ENCODE measurements at regions not wholly inside any gene's neighbourhood (a gene's known extent, or its start where the extent isn't known, plus 50 kb on each side); places are given as distances from the start of the nearest gene placed in this dataset.

GRCh38 chr5:121415270-121415669 lies 436.4 kb upstream of the FTMT start:
- TF ChIP-seq, protein P1, sequence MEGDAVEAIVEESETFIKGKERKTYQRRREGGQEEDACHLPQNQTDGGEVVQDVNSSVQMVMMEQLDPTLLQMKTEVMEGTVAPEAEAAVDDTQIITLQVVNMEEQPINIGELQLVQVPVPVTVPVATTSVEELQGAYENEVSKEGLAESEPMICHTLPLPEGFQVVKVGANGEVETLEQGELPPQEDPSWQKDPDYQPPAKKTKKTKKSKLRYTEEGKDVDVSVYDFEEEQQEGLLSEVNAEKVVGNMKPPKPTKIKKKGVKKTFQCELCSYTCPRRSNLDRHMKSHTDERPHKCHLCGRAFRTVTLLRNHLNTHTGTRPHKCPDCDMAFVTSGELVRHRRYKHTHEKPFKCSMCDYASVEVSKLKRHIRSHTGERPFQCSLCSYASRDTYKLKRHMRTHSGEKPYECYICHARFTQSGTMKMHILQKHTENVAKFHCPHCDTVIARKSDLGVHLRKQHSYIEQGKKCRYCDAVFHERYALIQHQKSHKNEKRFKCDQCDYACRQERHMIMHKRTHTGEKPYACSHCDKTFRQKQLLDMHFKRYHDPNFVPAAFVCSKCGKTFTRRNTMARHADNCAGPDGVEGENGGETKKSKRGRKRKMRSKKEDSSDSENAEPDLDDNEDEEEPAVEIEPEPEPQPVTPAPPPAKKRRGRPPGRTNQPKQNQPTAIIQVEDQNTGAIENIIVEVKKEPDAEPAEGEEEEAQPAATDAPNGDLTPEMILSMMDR (conservative IDR thresholded peaks at IDR 0.05): no peak
- no peak for TF ChIP-seq EZH2 (IDR thresholded peaks at IDR 0.05; ENCODE audit: low read depth)
